IMR-90 (cell line): ENCODE measurements at regions not wholly inside any gene's neighbourhood (a gene's known extent, or its start where the extent isn't known, plus 50 kb on each side); places are given as distances from the start of the nearest gene placed in this dataset.

Experiments used
- ATAC-seq: fragments of 200-7000 bp; cut with Tn5 transposase; 2 replicates; pipeline ENCODE4 v1.9.1; 2020; ENCODE audit warnings: low read depth, mild to moderate bottlenecking, moderate library complexity
- BruUV-seq: library from RNA; stranded (reverse); fragments of 400-500 nt; replicated peaks from 2 replicates; lab custom pipeline; 2021; lab: Mats Ljungman, UMichigan
- CTCF ChIA-PET: fragments of 300-600 bp; formaldehyde crosslinking; extraction: SDS; loops from one replicate; lab custom pipeline; 2021; ENCODE audit warnings: antibody characterized with exemption; lab: Yijun Ruan, JAX
- POLR2A ChIA-PET: fragments of 300-600 bp; sonication (Branson Sonifier 250); formaldehyde crosslinking; loops from one replicate; lab custom pipeline; 2022; ENCODE audit warnings: antibody characterized with exemption; ENCODE audit not compliant: unreplicated experiment; lab: Charles Lee
- DNase-seq: peaks from one replicate; pipeline ENCODE4 v3.0.0; 2013
- H2AFZ ChIP-seq: replicated peaks from 2 replicates; pipeline ENCODE3; 2013; ENCODE audit warnings: low read length, mild to moderate bottlenecking; ENCODE audit not compliant: poor library complexity
- H2AK5ac ChIP-seq: 2 replicates; pipeline ENCODE4 v1.6.1; 2013; ENCODE audit warnings: low read depth, low read length, inconsistent platforms
- H2AK9ac ChIP-seq: replicated peaks from 2 replicates; pipeline ENCODE3; 2013; ENCODE audit warnings: mild to moderate bottlenecking, low read depth, low read length, moderate library complexity; ENCODE audit not compliant: poor library complexity
- H2BK120ac ChIP-seq: 2 replicates; pipeline ENCODE4 v1.6.1; 2013; ENCODE audit warnings: low read depth, low read length, inconsistent platforms
- H2BK15ac ChIP-seq: 3 replicates; pipeline ENCODE4 v1.6.1; 2013; ENCODE audit warnings: low read depth, low read length, inconsistent platforms
- H2BK20ac ChIP-seq: 2 replicates; pipeline ENCODE4 v1.6.1; 2013; ENCODE audit warnings: low read depth, mild to moderate bottlenecking, inconsistent platforms, low read length, moderate library complexity
- H2BK5ac ChIP-seq: 2 replicates; pipeline ENCODE4 v1.6.1; 2013; ENCODE audit warnings: mild to moderate bottlenecking, low read depth, low read length, inconsistent platforms; ENCODE audit not compliant: poor library complexity, severe bottlenecking
- H3K14ac ChIP-seq: replicated peaks from 2 replicates; pipeline ENCODE4 v1.6.1; 2013; ENCODE audit warnings: low read depth, low read length, inconsistent platforms
- H3K18ac ChIP-seq: 2 replicates; pipeline ENCODE4 v1.6.1; 2013; ENCODE audit warnings: low read depth, low read length, control low read depth
- H3K23ac ChIP-seq: 2 replicates; pipeline ENCODE4 v1.6.1; 2013; ENCODE audit warnings: low read depth, low read length, inconsistent platforms
- H3K27ac ChIP-seq: 2 replicates; pipeline ENCODE4 v1.5.1; 2013; ENCODE audit warnings: mild to moderate bottlenecking, control low read depth, low read length; ENCODE audit not compliant: insufficient read depth
- H3K27me3 ChIP-seq: 2 replicates; pipeline ENCODE4 v1.6.1; 2013; ENCODE audit warnings: low read length; ENCODE audit not compliant: control insufficient read depth, insufficient read depth
- H3K36me3 ChIP-seq: 2 replicates; pipeline ENCODE4 v1.6.1; 2013; ENCODE audit warnings: low read length, mixed read lengths; ENCODE audit not compliant: control insufficient read depth, insufficient read depth
- H3K4ac ChIP-seq: 2 replicates; pipeline ENCODE4 v1.6.1; 2013; ENCODE audit warnings: low read depth, low read length, inconsistent platforms
- H3K4me1 ChIP-seq: 2 replicates; pipeline ENCODE4 v1.6.1; 2013; ENCODE audit warnings: low read length, mixed read lengths; ENCODE audit not compliant: control insufficient read depth, insufficient read depth
- H3K4me2 ChIP-seq: 2 replicates; pipeline ENCODE4 v1.6.1; 2013; ENCODE audit warnings: low read depth, mild to moderate bottlenecking, control low read depth, low read length, moderate library complexity
- H3K4me3 ChIP-seq: 2 replicates; pipeline ENCODE4 v1.5.1; 2013; ENCODE audit warnings: low read depth, mild to moderate bottlenecking, control low read depth, low read length, moderate library complexity; ENCODE audit not compliant: insufficient read depth
- H3K56ac ChIP-seq: 2 replicates; pipeline ENCODE4 v1.6.1; 2013; ENCODE audit warnings: low read length, inconsistent platforms; ENCODE audit not compliant: insufficient read depth; ENCODE audit errors: extremely low read depth
- H3K79me1 ChIP-seq, 2 experiments: 2 replicates each; pipeline ENCODE4 v1.6.1; 2013; ENCODE audit warnings: low read length in 2 of 2, inconsistent platforms in 1 of 2, low read depth in 1 of 2
- H3K9ac ChIP-seq: 2 replicates; pipeline ENCODE4 v1.6.1; 2013; ENCODE audit warnings: low read depth, low read length, control low read depth
- H3K9me1 ChIP-seq: 2 replicates; pipeline ENCODE4 v1.6.1; 2013; ENCODE audit warnings: low read length, inconsistent platforms; ENCODE audit not compliant: insufficient read depth
- H3K9me3 ChIP-seq: 2 replicates; pipeline ENCODE4 v1.6.1; 2013; ENCODE audit warnings: low read length; ENCODE audit not compliant: control insufficient read depth, insufficient read depth
- H4K20me1 ChIP-seq: 2 replicates; pipeline ENCODE4 v1.6.1; 2013; ENCODE audit warnings: low read length, inconsistent platforms; ENCODE audit not compliant: insufficient read depth
- H4K5ac ChIP-seq: 2 replicates; pipeline ENCODE4 v1.6.1; 2013; ENCODE audit warnings: mild to moderate bottlenecking, low read depth, low read length, control low read depth
- H4K8ac ChIP-seq, 2 experiments: 2 replicates each; pipeline ENCODE4 v1.6.1; 2013; ENCODE audit warnings: low read depth in 2 of 2, low read length in 2 of 2, control low read depth in 1 of 2, inconsistent platforms in 1 of 2
- H4K91ac ChIP-seq: 2 replicates; pipeline ENCODE4 v1.6.1; 2013; ENCODE audit warnings: low read depth, low read length, inconsistent platforms; ENCODE audit not compliant: insufficient read depth
- BHLHE40 ChIP-seq: fragments of 150-350 bp; IDR thresholded peaks from 2 replicates; pipeline ENCODE4 v1.6.1; 2016; ENCODE audit warnings: mild to moderate bottlenecking, low read depth, low read length
- CEBPB ChIP-seq: IDR thresholded peaks from 2 replicates; pipeline ENCODE4 v1.6.1; 2012; ENCODE audit warnings: low read depth, low read length, improper control_type of control experiment
- CHD1 ChIP-seq: IDR thresholded peaks from 2 replicates; pipeline ENCODE4 v1.6.1; 2012; ENCODE audit warnings: low read depth, low read length, improper control_type of control experiment
- CTCF ChIP-seq: conservative IDR thresholded peaks from 2 replicates; pipeline ENCODE4 v1.5.1; 2012; ENCODE audit warnings: mild to moderate bottlenecking, low read depth, low read length, improper control_type of control experiment
- ELK1 ChIP-seq: fragments of 150-350 bp; IDR thresholded peaks from 2 replicates; pipeline ENCODE4 v1.6.1; 2016; ENCODE audit warnings: low read depth, mild to moderate bottlenecking, low read length, moderate library complexity, borderline replicate concordance
- FOS ChIP-seq: fragments of 150-350 bp; IDR thresholded peaks from 2 replicates; pipeline ENCODE4 v1.6.1; 2016; ENCODE audit warnings: low read depth, low read length
- MAFK ChIP-seq: IDR thresholded peaks from 2 replicates; pipeline ENCODE4 v1.6.1; 2012; ENCODE audit warnings: low read depth, low read length, improper control_type of control experiment
- MAZ ChIP-seq: IDR thresholded peaks from 2 replicates; pipeline ENCODE4 v1.6.1; 2012; ENCODE audit warnings: low read depth, mild to moderate bottlenecking, low read length, improper control_type of control experiment, moderate library complexity, borderline replicate concordance
- MXI1 ChIP-seq: IDR thresholded peaks from 2 replicates; pipeline ENCODE4 v1.6.1; 2012; ENCODE audit warnings: low read depth, mild to moderate bottlenecking, low read length, moderate library complexity, borderline replicate concordance
- NFE2L2 ChIP-seq: fragments of 150-350 bp; IDR thresholded peaks from 2 replicates; pipeline ENCODE4 v1.6.1; 2016; ENCODE audit warnings: low read depth, mild to moderate bottlenecking, low read length
- POLR2A ChIP-seq: IDR thresholded peaks from 2 replicates; pipeline ENCODE4 v1.6.1; 2012; ENCODE audit warnings: mild to moderate bottlenecking, low read depth, low read length
- RAD21 ChIP-seq: IDR thresholded peaks from 2 replicates; pipeline ENCODE4 v1.6.1; 2012; ENCODE audit warnings: low read length, improper control_type of control experiment
- RCOR1 ChIP-seq: IDR thresholded peaks from 2 replicates; pipeline ENCODE4 v1.6.1; 2012; ENCODE audit warnings: mild to moderate bottlenecking, low read length, improper control_type of control experiment; ENCODE audit not compliant: insufficient replicate concordance
- RFX5 ChIP-seq: IDR thresholded peaks from 2 replicates; pipeline ENCODE4 v1.8.0; 2012; ENCODE audit warnings: low read depth, mild to moderate bottlenecking, low read length, moderate library complexity
- SMC3 ChIP-seq: fragments of 150-350 bp; IDR thresholded peaks from 2 replicates; pipeline ENCODE4 v1.6.1; 2016; ENCODE audit warnings: low read depth, mild to moderate bottlenecking, antibody characterized with exemption, low read length, moderate library complexity
- USF2 ChIP-seq: fragments of 150-350 bp; IDR thresholded peaks from 2 replicates; pipeline ENCODE4 v1.6.1; 2017; ENCODE audit warnings: mild to moderate bottlenecking, antibody characterized with exemption, low read length, low read depth
- WGBS, 2 experiments: methylation state at CpG; one replicate each; pipeline versions ENCODE4 v1.1.5 to v1.1.7; 2013; ENCODE audit warnings: missing lambda C conversion rate in 2 of 2; ENCODE audit not compliant: insufficient read length in 1 of 2; ENCODE audit errors: extremely low coverage in 2 of 2; 5-methylcytosine and 5-hydroxymethylcytosine counted together
- dilution Hi-C: fragments of 300-500 bp; cut with HindIII; formaldehyde crosslinking; loops from one replicate; pipeline ENCODE4 v1.14.3; 2018; ENCODE audit warnings: low sequenced_read_pairs; ENCODE audit not compliant: unreplicated experiment
- in situ Hi-C: fragments of 300-500 bp; cut with MboI; formaldehyde crosslinking; loops from 3 replicates; pipeline ENCODE4 v1.14.3; 2019; ENCODE audit warnings: low sequenced_read_pairs, inconsistent platforms, mixed read lengths
- intact Hi-C: fragments of 100-400 bp; cut with micrococcal nuclease; formaldehyde crosslinking; loops from 2 replicates; pipeline ENCODE4 v1.10.0; 2022

GRCh38 chr2:57563015-57563414, 483.6 kb upstream of the VRK2 start:
- ChIA-PET CTCF (no interaction called here), POLR2A (no interaction called here)
- no peak overlapping the region for H3K4me3 ChIP-seq
- no peak overlapping the region for H2BK5ac ChIP-seq
- no peak overlapping the region for H3K4ac ChIP-seq
- H2BK15ac ChIP-seq, result no peak overlapping the region
- no peak overlapping the region for H3K4me2 ChIP-seq
- H3K27me3 ChIP-seq, result no peaks in the 10 kb centered on the region
- H3K23ac ChIP-seq, result no peak overlapping the region
- ATAC-seq (no peak), DNase-seq (no peak)
- H2BK20ac ChIP-seq, result no peak overlapping the region
- no peak overlapping the region for H3K14ac ChIP-seq
- H3K79me1 ChIP-seq, result no peaks in the 10 kb centered on the region
- TF ChIP-seq MXI1 (no peak), ELK1 (no peak), POLR2A (no peak), CHD1 (no peak), RAD21 (no peak), BHLHE40 (no peak), FOS (no peak), USF2 (no peak), SMC3 (no peak), MAFK (no peak), CTCF (no peak), CEBPB (no peak), RCOR1 (no peak), MAZ (no peak), NFE2L2 (no peak), RFX5 (no peak)
- WGBS, 2 experiments, result no CpG with 5 or more reads among the region's 3 CpGs
- H3K9me3 ChIP-seq, result no peaks in the 10 kb centered on the region
- H2AFZ ChIP-seq, result no peak overlapping the region
- no peak overlapping the region for H2AK5ac ChIP-seq
- H2BK120ac ChIP-seq, result no peak overlapping the region
- H3K9ac ChIP-seq, result no peak overlapping the region
- H3K18ac ChIP-seq, result no peak overlapping the region
- intact Hi-C loops (no loop called here), in situ Hi-C loops (no loop called here), dilution Hi-C loops (no loop called here)
- no peaks in the 10 kb centered on the region for H3K4me1 ChIP-seq
- no peak overlapping the region for H4K8ac ChIP-seq
- H3K56ac ChIP-seq, result no peak overlapping the region
- H3K36me3 ChIP-seq, result no peaks in the 10 kb centered on the region
- no peak overlapping the region for H2AK9ac ChIP-seq
- H4K5ac ChIP-seq, result no peak overlapping the region
- no peak overlapping the region for H3K27ac ChIP-seq
- H3K9me1 ChIP-seq, result no peaks in the 10 kb centered on the region
- BruUV-seq, result no TSS peak
- H4K20me1 ChIP-seq, result no peaks in the 10 kb centered on the region
- no peak overlapping the region for H4K91ac ChIP-seq
